Activated CD4-positive, CD25-positive, alpha-beta regulatory T cell treated with anti-CD3 and anti-CD28 coated beads, Interleukin-2, amount 50 U/mL, for 72 hours (primary cell): ENCODE measurements at regions not wholly inside any gene's neighbourhood (a gene's known extent, or its start where the extent isn't known, plus 50 kb on each side); places are given as distances from the start of the nearest gene placed in this dataset.
"Not testable (repeated sequence)": the region's sequence is repeated elsewhere in the genome, so short reads cannot be mapped to it uniquely, and the experiment has no call there.

ENCODE experiments used
- DNase-seq: peaks from one replicate; pipeline ENCODE4 v3.0.0; 2021

DNA sequence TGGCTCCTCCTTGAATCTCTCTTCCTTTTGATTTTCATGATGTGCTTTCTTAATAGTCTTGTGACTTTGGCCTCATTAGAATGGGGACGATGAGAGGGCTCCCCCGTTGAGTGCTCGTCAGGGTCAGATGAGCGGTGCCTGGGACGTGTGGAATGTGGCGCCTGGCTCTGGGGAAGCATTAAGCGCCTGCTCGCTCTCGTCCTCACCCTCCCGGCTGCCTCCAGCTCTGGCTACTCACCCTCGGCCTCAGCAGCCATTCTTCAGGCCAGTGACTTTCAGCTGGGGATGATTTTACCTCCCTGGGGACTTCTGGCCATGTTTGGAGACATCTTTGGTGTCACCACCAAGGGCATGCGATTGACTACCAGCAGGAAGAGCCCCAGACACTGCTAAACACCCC is 69.7 kb downstream of the RPS6KA4 start:
- no peak for DNase-seq

DNA sequence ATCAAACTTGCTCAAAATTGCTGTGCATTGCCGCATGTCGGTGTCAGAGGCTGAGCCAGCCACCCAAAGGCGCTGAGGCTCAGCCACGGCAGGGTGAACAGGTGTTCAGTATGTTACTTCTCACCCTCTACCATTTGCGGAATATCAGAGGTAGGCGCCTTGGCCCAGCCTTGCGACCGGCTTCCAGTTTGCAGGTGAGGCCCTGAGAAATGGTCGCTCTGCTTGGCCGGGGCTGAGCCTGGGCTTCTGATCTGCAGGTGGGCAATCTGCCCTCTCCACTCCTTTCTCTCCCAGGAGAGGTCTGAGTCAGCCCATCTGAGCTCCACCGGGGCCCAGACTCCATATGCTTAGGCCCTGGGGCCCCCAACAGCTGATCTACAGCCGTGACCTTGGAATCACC is 71.0 kb downstream of the RPS6KA4 start:
- DNase-seq = no peak

DNA sequence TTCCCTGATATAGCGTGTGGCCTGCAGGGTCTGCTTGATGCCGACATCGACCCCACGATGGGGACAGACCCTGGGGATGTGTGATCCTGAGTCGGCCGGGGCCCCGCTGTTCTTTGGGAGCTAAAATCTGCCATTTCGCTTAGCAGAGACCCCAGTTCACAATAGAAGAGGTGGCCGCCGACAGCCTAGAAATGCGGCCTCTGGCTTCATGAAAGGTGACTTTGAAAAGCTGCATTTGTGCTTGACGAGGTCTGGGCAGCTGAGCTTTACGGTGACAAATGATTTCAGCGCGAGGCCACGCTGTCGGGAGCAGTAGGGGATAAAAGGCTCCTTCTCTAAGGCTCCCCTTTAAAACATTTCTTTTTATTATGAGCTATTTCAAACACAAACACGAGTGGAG is 71.7 kb downstream of the RPS6KA4 start:
- DNase-seq = no peak

DNA sequence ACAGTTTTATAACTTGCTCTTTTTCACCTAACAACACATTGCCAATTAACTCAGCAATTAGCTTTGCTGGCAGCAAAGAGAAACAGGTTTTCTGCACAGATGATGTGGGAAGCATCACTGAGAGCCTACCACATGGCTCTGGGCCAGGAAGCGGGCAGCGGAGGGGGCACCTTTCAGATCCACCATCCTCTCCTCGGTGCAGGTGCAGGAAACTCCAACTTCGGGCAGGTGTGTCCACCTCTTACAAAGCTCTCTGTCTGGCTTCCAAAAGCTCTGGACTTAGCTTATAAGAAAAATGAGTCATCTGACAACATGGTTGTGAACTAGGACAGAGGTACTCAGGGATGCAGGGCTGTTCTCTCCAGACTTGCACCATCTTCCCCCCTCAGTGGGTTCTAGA is 77.0 kb downstream of the RPS6KA4 start:
- no peak for DNase-seq

- no peak for DNase-seq
Measured at GRCh38 chr11:64437426-64437825, 78.5 kb downstream of the RPS6KA4 start.

GRCh38 chr11:64438986-64439771 is 80.2 kb downstream of the RPS6KA4 start:
- DNase-seq = no peak

GRCh38 chr11:64439772-64440491 is 81.0 kb downstream of the RPS6KA4 start:
- DNase-seq = not testable (repeated sequence)

DNA sequence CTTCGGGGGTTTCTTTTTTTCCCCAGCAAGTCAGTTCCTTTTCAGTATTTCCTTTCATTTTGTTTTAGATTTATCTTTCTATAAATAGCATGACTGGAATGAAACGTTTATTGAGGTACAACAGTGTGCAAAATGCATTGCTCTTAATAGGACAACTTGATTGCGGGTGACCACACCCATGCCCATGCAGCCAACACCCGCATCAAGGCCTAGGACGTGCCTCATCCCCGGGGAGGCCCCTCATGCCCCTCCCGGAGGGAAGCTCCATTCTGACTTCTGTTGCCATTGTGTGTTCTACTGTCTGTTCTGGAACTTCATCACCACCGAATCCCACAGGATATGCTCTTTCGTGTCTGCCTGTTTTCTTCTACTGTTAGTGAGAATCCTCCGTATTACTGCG is 82.2 kb downstream of the RPS6KA4 start:
- DNase-seq = no peak

- DNase-seq = no peak
Measured at GRCh38 chr11:64443001-64443400, 84.0 kb downstream of the RPS6KA4 start.

GRCh38 chr11:64444838-64445441 is 86.0 kb downstream of the RPS6KA4 start:
- DNase-seq = no peak

DNA sequence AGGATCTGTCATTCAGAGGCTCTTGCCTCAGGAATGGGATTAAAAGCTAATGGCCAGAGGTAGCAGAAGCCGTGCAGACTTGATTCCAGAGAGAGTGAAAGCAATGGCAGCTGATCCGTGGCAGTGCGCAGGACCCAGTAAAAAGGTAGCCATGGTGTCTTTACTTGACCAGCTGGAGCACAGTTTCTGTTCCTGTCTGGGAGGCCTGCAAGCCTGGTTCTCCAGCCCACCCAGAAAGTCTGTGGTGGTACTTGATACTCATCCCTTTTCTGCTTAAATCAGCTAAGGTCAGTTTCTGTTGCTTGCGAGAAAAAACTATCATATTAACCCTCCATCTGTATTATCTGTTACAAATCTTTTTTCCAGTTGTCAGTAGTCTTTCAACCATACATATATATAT is 86.7 kb downstream of the RPS6KA4 start:
- DNase-seq = no peak

DNA sequence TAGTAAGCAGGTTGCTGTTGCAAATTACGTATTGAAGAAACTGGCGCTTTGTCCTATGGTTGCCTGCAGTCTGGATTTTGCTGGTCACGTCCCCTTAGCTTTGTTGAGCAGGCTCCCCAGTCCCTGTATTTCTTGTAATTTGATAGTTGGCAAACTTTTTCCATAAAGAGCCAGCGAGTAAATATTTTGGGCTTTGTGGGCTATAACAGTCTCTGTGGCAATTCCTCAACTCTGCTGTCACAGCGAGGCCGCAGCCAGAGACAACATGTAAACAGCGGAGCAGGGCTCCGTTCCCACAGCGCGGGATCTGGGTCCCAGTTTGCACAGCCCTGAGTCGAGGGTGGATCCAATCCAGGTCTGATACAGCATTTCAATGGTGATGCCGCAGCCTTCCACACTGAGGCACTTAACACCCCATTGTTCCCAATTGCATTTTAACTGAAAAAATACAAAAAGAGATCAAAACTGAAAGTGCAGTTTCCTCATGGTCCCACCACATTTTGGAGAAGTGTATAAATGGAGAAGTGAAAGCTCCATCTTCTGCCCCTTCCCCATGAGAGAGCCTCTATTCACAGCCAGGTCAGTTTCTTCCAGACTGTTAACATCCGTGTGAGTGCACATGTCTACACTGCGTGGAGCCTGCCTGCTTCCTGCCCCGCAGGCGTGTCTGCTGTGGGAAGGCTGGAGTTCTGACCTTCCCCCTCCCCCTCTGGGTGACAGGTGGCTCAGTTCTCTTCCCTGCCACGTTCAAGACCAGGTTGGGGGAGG is 89.1 kb downstream of the RPS6KA4 start:
- no peak for DNase-seq

- DNase-seq = peak; percentile 83
Measured at GRCh38 chr11:64448599-64449380, 89.8 kb downstream of the RPS6KA4 start.

DNA sequence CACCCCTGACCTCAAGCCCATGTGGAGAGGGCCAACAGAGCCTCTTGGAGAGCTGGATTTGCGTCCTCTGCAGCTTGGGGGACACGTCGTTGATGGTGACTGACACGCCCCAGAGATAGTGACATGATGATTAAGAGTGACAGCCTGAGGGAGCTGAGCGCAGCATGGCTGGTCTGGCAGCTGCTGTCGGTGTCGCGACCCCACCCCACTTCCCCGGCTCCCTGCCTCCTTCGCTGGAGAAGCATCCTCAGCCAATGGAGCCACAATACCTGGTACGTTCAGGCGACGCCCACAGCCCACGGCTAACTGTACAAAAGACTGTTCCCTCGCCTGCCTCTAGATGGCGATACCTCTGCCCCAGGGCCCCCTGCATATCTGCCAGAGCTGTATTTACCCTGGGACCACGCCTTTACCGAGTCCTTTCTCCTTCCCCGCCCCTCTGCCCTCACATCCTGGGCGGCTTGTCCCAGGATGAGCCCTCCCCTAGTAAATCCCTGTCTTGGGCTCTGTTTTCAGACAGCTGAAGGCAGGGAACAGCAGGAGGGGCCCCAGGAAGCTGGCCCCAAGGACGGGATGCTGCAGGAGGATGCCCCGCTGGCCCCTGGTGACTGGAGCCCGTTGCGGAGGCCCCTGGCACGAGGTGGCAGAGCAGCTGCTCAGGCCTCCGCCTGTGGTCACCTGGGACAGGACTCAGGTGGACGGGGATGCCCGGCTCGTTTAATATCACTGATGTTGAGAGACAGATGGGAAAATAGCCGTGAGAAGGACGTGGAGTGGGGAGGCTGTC is 90.6 kb downstream of the RPS6KA4 start:
- DNase-seq = peak; percentile 71

DNA sequence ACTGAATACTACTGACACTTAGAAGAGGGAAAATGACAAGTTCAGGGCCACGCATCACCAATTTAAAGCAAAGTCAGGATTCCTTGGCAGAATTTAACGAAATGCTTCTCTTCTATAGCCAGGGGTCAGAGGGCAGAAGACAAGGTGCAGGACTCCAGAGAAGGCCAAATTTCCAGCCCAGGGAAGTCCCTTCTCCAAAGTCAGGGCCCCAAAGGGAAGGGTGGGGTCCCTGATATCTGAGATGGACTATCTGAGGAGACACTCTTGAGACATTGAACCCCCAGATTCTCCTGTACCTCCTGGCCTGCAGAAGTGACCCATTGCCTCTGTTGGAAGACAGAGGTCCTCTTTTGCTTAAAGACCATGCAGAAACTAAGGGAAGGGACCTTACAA is 91.2 kb downstream of the RPS6KA4 start:
- no peak for DNase-seq

DNA sequence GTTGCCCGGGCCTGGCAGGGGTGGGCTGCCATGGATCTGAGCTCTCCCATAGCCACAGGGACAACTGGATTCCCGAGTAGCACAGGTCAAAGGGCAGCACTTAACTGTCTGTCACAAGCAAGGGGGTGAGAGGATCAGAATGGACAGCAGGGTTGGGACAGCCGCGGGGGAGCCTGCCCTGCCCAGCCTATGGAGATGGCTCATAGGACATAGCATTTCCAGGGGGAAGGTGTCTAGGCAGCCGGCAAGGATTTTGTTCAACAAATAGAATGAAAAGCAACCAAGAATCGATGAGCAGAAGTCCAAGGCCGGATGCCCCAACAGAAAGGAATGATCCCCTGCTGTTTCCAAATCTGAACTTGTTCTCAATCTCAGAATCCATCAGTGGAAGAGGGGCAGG is 92.9 kb downstream of the RPS6KA4 start:
- peak; percentile 2 for DNase-seq

DNA sequence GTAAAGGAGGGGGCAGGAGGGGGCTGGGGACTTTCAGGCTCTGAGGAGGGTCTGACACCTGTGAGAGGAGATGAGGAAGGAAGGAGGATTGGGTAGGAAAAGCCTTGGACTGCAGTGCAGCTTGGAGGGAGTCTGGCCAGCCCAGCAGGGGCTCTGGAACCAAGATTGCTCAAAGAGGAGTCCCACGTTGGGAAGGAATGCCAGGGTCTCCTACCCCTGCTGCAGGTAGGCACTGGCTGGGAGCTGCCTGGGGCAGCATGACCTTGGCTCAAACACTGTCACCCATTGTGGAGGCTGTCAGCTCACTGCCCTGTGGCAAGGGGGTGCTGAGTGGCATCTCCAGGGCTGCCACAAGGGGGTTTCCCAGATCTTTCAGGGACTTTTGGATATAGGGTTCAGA is 94.5 kb downstream of the RPS6KA4 start:
- DNase-seq = peak; percentile 16

GRCh38 chr11:64455456-64456261 is 96.7 kb downstream of the RPS6KA4 start:
- peak; percentile 22 for DNase-seq

- no peak for DNase-seq
Measured at GRCh38 chr11:64456509-64457320, 97.8 kb downstream of the RPS6KA4 start.
